ENCODE measurements at regions not wholly inside any gene's neighbourhood (a gene's known extent, or its start where the extent isn't known, plus 50 kb on each side); places are given as distances from the start of the nearest gene placed in this dataset.

GRCh38 chr22:27259433-27259832, 542.1 kb downstream of the MN1 start:
- DNase-seq: peak; percentile 15
- H3K9me3 ChIP-seq (ENCODE audit: severe bottlenecking): peaks cover 12% of the 10 kb centered on the region
- no peaks in the 10 kb centered on the region for H3K36me3 ChIP-seq
- TF ChIP-seq CTCF (IDR thresholded peaks at IDR 0.05; ENCODE audit: low read depth, low read length): no peak
- H3K27me3 ChIP-seq (ENCODE audit: insufficient read depth, low read depth, severe bottlenecking): no peaks in the 10 kb centered on the region
- H3K27ac ChIP-seq: no peak overlapping the region
- no peak overlapping the region for H3K4me3 ChIP-seq (ENCODE audit: low read depth, low read length)

- no peak for DNase-seq
- Histone ChIP-seq H3K36me3 (no peaks in the 10 kb centered on the region), H3K9me3 (ENCODE audit: severe bottlenecking) (peaks cover 8% of the 10 kb centered on the region), H3K27ac (no peak overlapping the region), H3K4me3 (ENCODE audit: low read depth, low read length) (no peak overlapping the region), H3K27me3 (ENCODE audit: insufficient read depth, low read depth, severe bottlenecking) (no peaks in the 10 kb centered on the region)
- TF ChIP-seq CTCF (IDR thresholded peaks at IDR 0.05; ENCODE audit: low read depth, low read length): no peak
Observed at GRCh38 chr22:27260087-27260698, 541.4 kb downstream of the MN1 start.

- Histone ChIP-seq H3K36me3 (no peaks in the 10 kb centered on the region), H3K27me3 (ENCODE audit: insufficient read depth, low read depth, severe bottlenecking) (no peaks in the 10 kb centered on the region), H3K4me3 (ENCODE audit: low read depth, low read length) (no peak overlapping the region), H3K27ac (no peak overlapping the region), H3K9me3 (ENCODE audit: severe bottlenecking) (no peaks in the 10 kb centered on the region)
- no peak for DNase-seq
- TF ChIP-seq CTCF (IDR thresholded peaks at IDR 0.05; ENCODE audit: low read depth, low read length): no peak
Observed at GRCh38 chr22:27262361-27262760, 539.2 kb downstream of the MN1 start.

GRCh38 chr22:27264184-27264583, 537.4 kb downstream of the MN1 start:
- no peak for DNase-seq
- no peaks in the 10 kb centered on the region for H3K36me3 ChIP-seq
- H3K27me3 ChIP-seq (ENCODE audit: insufficient read depth, low read depth, severe bottlenecking): no peaks in the 10 kb centered on the region
- no peak overlapping the region for H3K27ac ChIP-seq
- no peak for TF ChIP-seq CTCF (IDR thresholded peaks at IDR 0.05; ENCODE audit: low read depth, low read length)
- no peaks in the 10 kb centered on the region for H3K9me3 ChIP-seq (ENCODE audit: severe bottlenecking)
- no peak overlapping the region for H3K4me3 ChIP-seq (ENCODE audit: low read depth, low read length)

GRCh38 chr22:27267145-27267544, 534.4 kb downstream of the MN1 start:
- Histone ChIP-seq H3K27me3 (ENCODE audit: insufficient read depth, low read depth, severe bottlenecking) (peaks cover 5% of the 10 kb centered on the region), H3K4me3 (ENCODE audit: low read depth, low read length) (no peak overlapping the region), H3K27ac (no peak overlapping the region), H3K36me3 (no peaks in the 10 kb centered on the region), H3K9me3 (ENCODE audit: severe bottlenecking) (no peaks in the 10 kb centered on the region)
- DNase-seq: no peak
- no peak for TF ChIP-seq CTCF (IDR thresholded peaks at IDR 0.05; ENCODE audit: low read depth, low read length)
